Activated CD8-positive, alpha-beta T cell treated with anti-CD3 and anti-CD28 coated beads for 36 hours (primary cell): ENCODE measurements at regions not wholly inside any gene's neighbourhood (a gene's known extent, or its start where the extent isn't known, plus 50 kb on each side); places are given as distances from the start of the nearest gene placed in this dataset.

ENCODE experiments used
- ATAC-seq: fragments of 200-7000 bp; cut with Tn5 transposase; one replicate; pipeline ENCODE4 v1.10.0; 2021; ENCODE audit warnings: mild to moderate bottlenecking, moderate library complexity
- CTCF ChIA-PET: fragments of 350-600 bp; sonication (Branson Sonifier 250); formaldehyde crosslinking; loops from one replicate; lab custom pipeline; 2021; ENCODE audit warnings: antibody characterized with exemption; lab: Charles Lee
- POLR2A ChIA-PET: fragments of 350-600 bp; sonication (Branson Sonifier 250); formaldehyde crosslinking; loops from one replicate; lab custom pipeline; 2021; ENCODE audit warnings: antibody characterized with exemption; lab: Charles Lee
- DNase-seq: peaks from one replicate; pipeline ENCODE4 v3.0.0-alpha.2; 2020
- H3K27ac Mint-ChIP-seq: one replicate; pipeline ENCODE4 v1.8.0; 2021; ENCODE audit warnings: mild to moderate bottlenecking, mixed read lengths
- H3K27me3 Mint-ChIP-seq: one replicate; pipeline ENCODE4 v1.8.0; 2021; ENCODE audit warnings: mixed read lengths
- H3K36me3 Mint-ChIP-seq: one replicate; pipeline ENCODE4 v1.8.0; 2021; ENCODE audit warnings: low read depth, mixed read lengths
- H3K4me1 Mint-ChIP-seq: one replicate; pipeline ENCODE4 v1.8.0; 2021; ENCODE audit warnings: low read depth, mixed read lengths
- H3K4me3 Mint-ChIP-seq: one replicate; pipeline ENCODE4 v1.8.0; 2021; ENCODE audit warnings: mild to moderate bottlenecking, moderate library complexity, mixed read lengths
- H3K9me3 Mint-ChIP-seq: one replicate; pipeline ENCODE4 v1.8.0; 2021; ENCODE audit warnings: mixed read lengths
- intact Hi-C: fragments of 100-400 bp; cut with micrococcal nuclease; formaldehyde crosslinking; loops from one replicate; pipeline ENCODE4 v1.10.0; 2022
- TF ChIP-seq, protein P1 (sequence below): fragments of 200-600 bp; IDR thresholded peaks from one replicate; pipeline ENCODE4 v1.8.0; 2022; ENCODE audit warnings: antibody characterized with exemption, mild to moderate bottlenecking

DNA sequence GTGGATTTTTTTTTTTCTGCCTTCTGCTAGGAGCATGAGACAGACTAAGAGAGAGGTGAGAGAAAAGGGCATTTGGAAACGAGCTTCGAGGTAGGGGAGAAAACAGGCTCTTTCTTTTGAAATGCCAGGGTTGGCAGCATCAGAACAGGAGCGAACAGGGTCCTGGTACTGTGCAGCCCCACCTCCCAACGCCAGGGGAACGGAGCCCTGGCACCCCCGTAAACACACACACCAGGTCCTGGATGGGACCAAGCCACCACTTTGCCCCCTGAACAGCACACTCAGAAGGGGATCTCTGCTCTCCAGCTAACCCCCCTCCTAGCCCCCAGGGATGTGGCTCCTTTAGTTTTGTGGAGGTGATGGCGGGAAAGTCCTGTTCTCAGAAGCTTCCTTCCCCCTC, 127.1 kb downstream of the CTTN start:
- H3K27ac Mint-ChIP-seq: no peak overlapping the region
- H3K27me3 Mint-ChIP-seq: peaks cover 24% of the 10 kb centered on the region
- H3K36me3 Mint-ChIP-seq: no peaks in the 10 kb centered on the region
- DNase-seq (no peak), ATAC-seq (no peak)
- no peak overlapping the region for H3K4me3 Mint-ChIP-seq
- POLR2A ChIA-PET: no interaction called here
- no peaks in the 10 kb centered on the region for H3K4me1 Mint-ChIP-seq
- H3K9me3 Mint-ChIP-seq: peaks cover 4% of the 10 kb centered on the region
- TF ChIP-seq, protein P1, sequence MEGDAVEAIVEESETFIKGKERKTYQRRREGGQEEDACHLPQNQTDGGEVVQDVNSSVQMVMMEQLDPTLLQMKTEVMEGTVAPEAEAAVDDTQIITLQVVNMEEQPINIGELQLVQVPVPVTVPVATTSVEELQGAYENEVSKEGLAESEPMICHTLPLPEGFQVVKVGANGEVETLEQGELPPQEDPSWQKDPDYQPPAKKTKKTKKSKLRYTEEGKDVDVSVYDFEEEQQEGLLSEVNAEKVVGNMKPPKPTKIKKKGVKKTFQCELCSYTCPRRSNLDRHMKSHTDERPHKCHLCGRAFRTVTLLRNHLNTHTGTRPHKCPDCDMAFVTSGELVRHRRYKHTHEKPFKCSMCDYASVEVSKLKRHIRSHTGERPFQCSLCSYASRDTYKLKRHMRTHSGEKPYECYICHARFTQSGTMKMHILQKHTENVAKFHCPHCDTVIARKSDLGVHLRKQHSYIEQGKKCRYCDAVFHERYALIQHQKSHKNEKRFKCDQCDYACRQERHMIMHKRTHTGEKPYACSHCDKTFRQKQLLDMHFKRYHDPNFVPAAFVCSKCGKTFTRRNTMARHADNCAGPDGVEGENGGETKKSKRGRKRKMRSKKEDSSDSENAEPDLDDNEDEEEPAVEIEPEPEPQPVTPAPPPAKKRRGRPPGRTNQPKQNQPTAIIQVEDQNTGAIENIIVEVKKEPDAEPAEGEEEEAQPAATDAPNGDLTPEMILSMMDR: no peak
- CTCF ChIA-PET: no interaction called here
- intact Hi-C loops: no loop called here

DNA sequence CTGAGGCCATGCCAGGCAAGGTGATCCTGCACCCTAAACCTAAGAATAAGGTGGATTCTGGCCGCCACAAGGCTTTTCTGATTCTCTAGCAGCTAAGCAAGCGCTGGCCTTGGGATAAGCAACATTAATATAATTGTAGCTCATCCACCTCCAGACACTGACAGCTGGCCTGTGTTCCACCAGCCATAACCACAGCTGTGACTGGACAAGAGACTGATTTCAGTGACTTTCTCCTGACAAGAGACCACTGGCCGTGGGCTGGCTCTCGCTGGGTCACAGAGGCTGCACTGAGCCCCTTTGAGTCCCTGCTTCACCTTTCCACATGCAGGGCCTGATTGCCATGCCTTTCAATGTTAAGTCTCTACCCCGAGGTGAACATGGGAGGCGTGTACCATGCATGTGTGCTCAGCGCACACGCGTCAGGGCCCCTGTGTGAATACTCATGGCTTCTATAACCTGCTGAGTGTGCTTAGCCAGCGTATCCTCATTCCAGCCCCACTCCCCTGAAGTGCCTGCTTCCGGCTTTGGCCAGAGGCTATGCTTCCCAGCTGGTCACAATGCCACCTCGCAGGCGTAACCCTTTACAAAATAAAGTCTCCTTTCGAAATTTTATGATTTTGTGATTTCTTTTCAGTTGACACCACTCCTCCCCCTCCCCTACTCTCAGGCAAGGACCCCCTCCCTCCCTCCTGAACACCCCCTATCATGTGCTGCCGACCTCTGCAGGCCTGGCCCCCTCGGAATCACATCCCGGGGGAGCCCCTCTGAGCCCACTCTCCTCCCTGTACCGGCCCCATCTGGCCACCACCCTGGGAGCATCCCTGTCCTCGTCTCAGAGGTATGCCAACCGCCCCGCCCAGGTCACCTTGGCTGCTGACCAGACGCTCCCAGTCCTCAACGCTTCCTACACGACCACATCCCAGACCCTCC, 128.1 kb downstream of the CTTN start:
- no peak for ATAC-seq

DNA sequence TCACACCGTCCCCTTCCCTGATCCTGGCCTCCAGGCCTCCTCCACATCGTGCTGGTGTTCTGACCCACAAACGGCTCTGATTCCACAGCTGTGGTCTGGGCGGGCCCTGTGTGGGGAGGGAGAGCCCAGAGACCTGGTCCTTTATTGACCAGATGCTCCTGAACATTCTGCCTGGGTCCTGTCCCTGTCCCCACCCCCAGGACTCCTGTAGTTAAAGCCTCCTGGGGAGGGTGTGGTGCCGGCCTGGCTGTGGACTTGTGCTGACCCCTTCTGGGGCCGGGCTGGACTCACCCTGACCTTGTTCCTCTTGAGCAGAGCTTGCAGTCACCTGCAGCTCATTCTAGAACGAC, 128.7 kb downstream of the CTTN start:
- POLR2A ChIA-PET: no interaction called here
- H3K36me3 Mint-ChIP-seq: no peaks in the 10 kb centered on the region
- intact Hi-C loops: no loop called here
- H3K4me1 Mint-ChIP-seq: no peaks in the 10 kb centered on the region
- H3K9me3 Mint-ChIP-seq: peaks cover 4% of the 10 kb centered on the region
- DNase-seq (no peak), ATAC-seq (no peak)
- H3K27me3 Mint-ChIP-seq: peaks cover 10% of the 10 kb centered on the region
- no peak overlapping the region for H3K27ac Mint-ChIP-seq
- no peak overlapping the region for H3K4me3 Mint-ChIP-seq
- CTCF ChIA-PET: no interaction called here
- TF ChIP-seq, protein P1: no peak

More for the DNA sequence above, 128.1 kb downstream of the CTTN start:
- intact Hi-C loops: no loop called here
- POLR2A ChIA-PET: no interaction called here
- CTCF ChIA-PET: no interaction called here
- Mint-ChIP-seq H3K4me1 (no peaks in the 10 kb centered on the region), H3K4me3 (no peak overlapping the region), H3K9me3 (peaks cover 4% of the 10 kb centered on the region), H3K27ac (no peak overlapping the region), H3K27me3 (peaks cover 16% of the 10 kb centered on the region), H3K36me3 (no peaks in the 10 kb centered on the region)
- no peak for DNase-seq
- TF ChIP-seq, protein P1: no peak

GRCh38 chr11:70527429-70528045, 129.2 kb downstream of the CTTN start:
- DNase-seq: no peak
- ChIA-PET POLR2A (no interaction called here), CTCF (no interaction called here)
- no peaks in the 10 kb centered on the region for H3K36me3 Mint-ChIP-seq
- no peak for ATAC-seq
- no peaks in the 10 kb centered on the region for H3K4me1 Mint-ChIP-seq
- TF ChIP-seq, protein P1: no peak
- no peak overlapping the region for H3K4me3 Mint-ChIP-seq
- peaks cover 4% of the 10 kb centered on the region for H3K9me3 Mint-ChIP-seq
- H3K27ac Mint-ChIP-seq: no peak overlapping the region
- H3K27me3 Mint-ChIP-seq: peaks cover 7% of the 10 kb centered on the region
- intact Hi-C loops: no loop called here
